ENCODE measurements at regions not wholly inside any gene's neighbourhood (a gene's known extent, or its start where the extent isn't known, plus 50 kb on each side); places are given as distances from the start of the nearest gene placed in this dataset.

GRCh38 chr3:157956176-157956575, 150.0 kb downstream of the SHOX2 start:
- no peak for TF ChIP-seq CTCF (IDR thresholded peaks at IDR 0.05)
- no peak for TF ChIP-seq EP300 (IDR thresholded peaks at IDR 0.05)
- no peak for TF ChIP-seq POLR2A (IDR thresholded peaks at IDR 0.05)
- TF ChIP-seq POLR2AphosphoS5 (IDR thresholded peaks at IDR 0.05), result no peak
- no peak for DNase-seq
- Histone ChIP-seq H3K27ac (no peak overlapping the region), H3K27me3 (no peaks in the 10 kb centered on the region), H3K4me3 (no peak overlapping the region), H3K9me3 (no peaks in the 10 kb centered on the region), H3K36me3 (no peaks in the 10 kb centered on the region), H3K4me1 (no peaks in the 10 kb centered on the region)
- intact Hi-C loops (cut with DNase I), result no loop called here
- WGBS, 2 donors, result 91 to 94% methylated on average over 4 of the region's 4 CpGs

GRCh38 chr3:157953565-157953964, 152.7 kb downstream of the SHOX2 start:
- Histone ChIP-seq H3K9me3 (no peaks in the 10 kb centered on the region), H3K27me3 (no peaks in the 10 kb centered on the region), H3K4me3 (no peak overlapping the region), H3K4me1 (no peaks in the 10 kb centered on the region), H3K36me3 (no peaks in the 10 kb centered on the region), H3K27ac (no peak overlapping the region)
- intact Hi-C loops (cut with DNase I), result no loop called here
- TF ChIP-seq EP300 (IDR thresholded peaks at IDR 0.05) (no peak), CTCF (IDR thresholded peaks at IDR 0.05) (no peak), POLR2A (IDR thresholded peaks at IDR 0.05) (no peak), POLR2AphosphoS5 (IDR thresholded peaks at IDR 0.05) (no peak)
- no peak for DNase-seq
- 63 to 71% methylated on average over 2 of the region's 2 CpGs for WGBS, 2 donors

DNA sequence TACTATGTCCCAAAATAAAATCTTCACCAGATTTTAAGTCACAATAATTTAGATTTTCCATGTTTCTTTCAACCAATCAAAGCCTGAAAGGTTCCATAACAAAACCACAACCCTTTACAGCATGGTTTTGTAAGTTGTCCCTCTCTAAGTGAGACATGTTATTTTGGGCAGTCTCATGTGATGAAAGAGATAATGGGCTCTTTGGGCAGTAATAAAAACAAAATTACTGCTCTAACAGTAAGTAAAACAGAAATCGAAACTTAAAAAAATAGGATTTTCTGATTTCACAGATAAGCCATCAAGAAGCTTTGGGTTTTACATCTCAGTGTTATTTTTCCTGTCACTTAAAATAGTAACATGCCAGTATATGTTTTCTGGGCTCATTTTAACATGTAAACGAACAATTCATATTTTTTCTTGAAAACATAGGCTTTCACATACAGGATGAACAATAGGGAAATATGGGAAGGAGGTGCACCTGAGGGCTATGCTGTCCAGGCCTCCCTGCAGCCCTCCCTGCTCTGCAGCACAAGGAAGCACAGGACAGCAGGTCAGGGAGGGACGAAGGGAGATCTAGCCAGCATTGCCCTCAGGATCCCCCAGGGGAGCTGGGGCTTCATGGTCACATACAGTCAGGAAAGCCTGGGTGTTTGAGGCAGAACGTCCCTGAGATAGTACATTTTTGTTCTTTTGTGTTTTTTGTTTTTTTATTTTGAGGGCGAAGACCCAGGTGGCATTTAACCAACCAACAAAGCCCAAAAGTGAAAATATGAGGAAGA, 157.4 kb downstream of the SHOX2 start:
- DNase-seq, result no peak
- WGBS, 2 donors, result 49 to 55% methylated on average over 5 of the region's 5 CpGs
- H3K4me1 ChIP-seq, result no peaks in the 10 kb centered on the region
- no peak overlapping the region for H3K4me3 ChIP-seq
- TF ChIP-seq POLR2A (IDR thresholded peaks at IDR 0.05), result no peak
- no peak for TF ChIP-seq EP300 (IDR thresholded peaks at IDR 0.05)
- no peak for TF ChIP-seq CTCF (IDR thresholded peaks at IDR 0.05)
- TF ChIP-seq POLR2AphosphoS5 (IDR thresholded peaks at IDR 0.05), result no peak
- no peaks in the 10 kb centered on the region for H3K36me3 ChIP-seq
- no peak overlapping the region for H3K27ac ChIP-seq
- H3K27me3 ChIP-seq, result no peaks in the 10 kb centered on the region
- intact Hi-C loops (cut with DNase I), result no loop called here
- no peaks in the 10 kb centered on the region for H3K9me3 ChIP-seq

DNA sequence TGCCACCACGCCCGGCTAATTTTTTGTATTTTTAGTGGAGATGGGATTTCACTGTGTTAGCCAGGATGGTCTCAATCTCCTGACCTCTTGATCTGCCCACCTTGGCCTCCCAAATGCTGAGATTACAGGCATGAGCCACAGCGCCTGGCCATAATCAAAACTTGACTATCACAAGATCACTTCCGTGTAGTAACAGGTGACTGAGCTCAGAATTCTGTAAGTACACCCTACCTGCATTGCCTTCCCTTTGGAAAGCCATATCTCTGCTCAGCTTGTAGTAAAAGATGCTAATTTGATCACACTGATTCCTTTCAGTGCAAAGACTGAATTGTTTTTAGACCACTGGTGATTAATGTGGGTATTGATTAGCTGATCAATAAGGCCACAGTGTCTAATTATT, 167.1 kb downstream of the SHOX2 start:
- WGBS, 2 donors, result 87 to 92% methylated on average over 4 of the region's 4 CpGs

More for the DNA sequence above, 167.1 kb downstream of the SHOX2 start:
- Histone ChIP-seq H3K27me3 (no peaks in the 10 kb centered on the region), H3K27ac (no peak overlapping the region), H3K4me3 (no peak overlapping the region), H3K4me1 (no peaks in the 10 kb centered on the region), H3K36me3 (no peaks in the 10 kb centered on the region), H3K9me3 (no peaks in the 10 kb centered on the region)
- intact Hi-C loops (cut with DNase I), result no loop called here
- TF ChIP-seq POLR2AphosphoS5 (IDR thresholded peaks at IDR 0.05) (no peak), POLR2A (IDR thresholded peaks at IDR 0.05) (no peak), EP300 (IDR thresholded peaks at IDR 0.05) (no peak), CTCF (IDR thresholded peaks at IDR 0.05) (no peak)
- DNase-seq, result no peak

Data from sigmoid colon (tissue), 6 donors.